H1 (cell line): ENCODE measurements at regions not wholly inside any gene's neighbourhood (a gene's known extent, or its start where the extent isn't known, plus 50 kb on each side); places are given as distances from the start of the nearest gene placed in this dataset.

Experiments
- ATF3 ChIP-seq: IDR thresholded peaks from 2 replicates; pipeline ENCODE4 v1.6.1; 2011; ENCODE audit warnings: low read depth, mild to moderate bottlenecking, low read length; ENCODE audit not compliant: insufficient read depth
- CTCF ChIP-seq, 3 experiments: IDR thresholded peaks; 1 replicate in 2 of 3; 2 replicates in 1 of 3; pipeline versions ENCODE4 v1.5.1 to v1.6.1; 2011; ENCODE audit warnings: low read length in 3 of 3, mild to moderate bottlenecking in 3 of 3, inconsistent platforms in 2 of 3, low read depth in 1 of 3, moderate library complexity in 1 of 3; ENCODE audit not compliant: insufficient read depth in 1 of 3; ENCODE audit errors: control extremely low read depth in 1 of 3
- EGR1 ChIP-seq: IDR thresholded peaks from 2 replicates; pipeline ENCODE4 v1.6.1; 2011; ENCODE audit warnings: low read depth, low read length, borderline replicate concordance
- EZH2 ChIP-seq: fragments of 200-600 bp; sonication (generic); IDR thresholded peaks from 2 replicates; pipeline ENCODE4 v1.7.1; 2012; ENCODE audit warnings: low read depth, mild to moderate bottlenecking, moderate library complexity, low read length, inconsistent platforms; ENCODE audit not compliant: severe bottlenecking
- GABPA ChIP-seq: IDR thresholded peaks from 2 replicates; pipeline ENCODE4 v1.6.1; 2011; ENCODE audit warnings: mild to moderate bottlenecking, low read length, moderate library complexity, borderline replicate concordance; ENCODE audit not compliant: insufficient read depth
- JUND ChIP-seq: IDR thresholded peaks from 2 replicates; pipeline ENCODE4 v1.6.1; 2011; ENCODE audit warnings: mild to moderate bottlenecking, improper control_type of control experiment, low read length
- MAX ChIP-seq: IDR thresholded peaks from 2 replicates; pipeline ENCODE4 v1.6.1; 2012; ENCODE audit warnings: inconsistent platforms
- POLR2A ChIP-seq, 2 experiments: IDR thresholded peaks; 1 replicate in 1 of 2; 2 replicates in 1 of 2; pipeline ENCODE4 v1.6.1; 2011; ENCODE audit warnings: low read depth in 2 of 2, low read length in 2 of 2, mild to moderate bottlenecking in 2 of 2; ENCODE audit errors: control extremely low read depth in 1 of 2
- RBBP5 ChIP-seq: IDR thresholded peaks from 2 replicates; pipeline ENCODE4 v1.7.1; 2012; ENCODE audit warnings: low read depth, mild to moderate bottlenecking, inconsistent platforms, low read length, moderate library complexity, borderline replicate concordance

- TF ChIP-seq MAX (no peak), RBBP5 (no peak), CTCF (IDR thresholded peaks at IDR 0.05; ENCODE audit: control extremely low read depth in 1 of 3, insufficient read depth in 1 of 3, low read depth in 1 of 3, low read length in 3 of 3) (no peak), POLR2A (IDR thresholded peaks at IDR 0.05; ENCODE audit: control extremely low read depth in 1 of 2, low read depth in 2 of 2, low read length in 2 of 2) (no peak), EGR1 (no peak), ATF3 (no peak), GABPA (no peak), EZH2 (no peak), JUND (no peak)
Observed at GRCh38 chr3:144182501-144182900, 210.9 kb downstream of the DIPK2A start.
